Chondrocyte (in vitro differentiated cells): ENCODE measurements at regions not wholly inside any gene's neighbourhood (a gene's known extent, or its start where the extent isn't known, plus 50 kb on each side); places are given as distances from the start of the nearest gene placed in this dataset.
"Not testable (repeated sequence)": the region's sequence is repeated elsewhere in the genome, so short reads cannot be mapped to it uniquely, and the experiment has no call there.

Source experiments
- DNase-seq: peaks from one replicate; pipeline ENCODE4 v3.0.0; 2021; ENCODE audit warnings: mixed read lengths, low spot score
- H3K27ac Mint-ChIP-seq: one replicate; pipeline ENCODE4 v1.8.0; 2021; ENCODE audit warnings: mild to moderate bottlenecking, moderate library complexity, mixed read lengths; ENCODE audit not compliant: unreplicated experiment
- H3K27me3 Mint-ChIP-seq: 2 replicates; pipeline ENCODE4 v1.8.0; 2021; ENCODE audit warnings: low read depth, mixed read lengths
- H3K36me3 Mint-ChIP-seq: 2 replicates; pipeline ENCODE4 v1.8.0; 2021; ENCODE audit warnings: low read depth, mixed read lengths
- H3K4me1 Mint-ChIP-seq: 2 replicates; pipeline ENCODE4 v1.8.0; 2021; ENCODE audit warnings: low read depth, mild to moderate bottlenecking, mixed read lengths
- H3K4me3 Mint-ChIP-seq: one replicate; pipeline ENCODE4 v1.8.0; 2021; ENCODE audit warnings: mild to moderate bottlenecking, moderate library complexity, mixed read lengths; ENCODE audit not compliant: unreplicated experiment
- H3K9me3 Mint-ChIP-seq: 2 replicates; pipeline ENCODE4 v1.8.0; 2021; ENCODE audit warnings: low read depth, mixed read lengths
- TF ChIP-seq, protein P1 (sequence below): fragments of 200-600 bp; sonication (generic); IDR thresholded peaks from 2 replicates; pipeline ENCODE4 v1.5.0; 2021; ENCODE audit warnings: antibody characterized with exemption, mild to moderate bottlenecking, moderate library complexity

DNA sequence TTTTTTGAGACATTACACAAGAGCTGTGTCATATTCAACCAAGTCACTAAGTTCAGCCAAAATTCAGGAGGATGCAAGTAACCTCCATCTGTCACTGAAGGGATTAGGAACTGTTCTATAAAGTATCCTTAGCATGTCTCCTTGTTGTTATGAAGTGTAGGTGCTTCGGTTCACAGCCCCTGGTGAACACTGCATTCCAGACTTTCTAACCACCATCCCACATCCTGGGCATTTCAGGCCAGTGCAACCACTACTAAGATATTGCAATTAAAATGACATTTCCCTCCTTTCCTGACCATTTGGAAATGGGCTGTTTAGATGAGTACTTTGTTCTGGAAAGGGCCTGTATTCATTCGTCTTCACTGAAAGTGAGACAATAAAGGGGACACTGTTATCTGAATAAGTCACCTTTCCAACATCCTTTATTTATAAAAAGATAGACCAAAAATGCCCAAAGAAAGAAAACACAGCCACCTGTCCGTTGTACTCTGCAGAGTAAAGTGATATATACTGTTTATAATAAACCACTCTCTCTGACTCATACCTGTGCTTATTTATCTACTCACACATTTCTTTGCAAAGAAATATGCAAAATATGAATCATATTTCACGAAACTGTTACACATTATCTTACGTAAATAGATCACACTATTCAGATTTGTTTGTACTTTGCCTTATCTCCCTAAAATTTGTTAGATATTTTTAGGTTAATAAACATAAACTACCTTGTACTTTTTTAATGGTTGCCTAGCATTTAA lies 861.9 kb downstream of the CDH18 start:
- no peak overlapping the region for H3K4me3 Mint-ChIP-seq
- DNase-seq: no peak
- no peak overlapping the region for H3K27ac Mint-ChIP-seq
- no peaks in the 10 kb centered on the region for H3K36me3 Mint-ChIP-seq
- TF ChIP-seq, protein P1, sequence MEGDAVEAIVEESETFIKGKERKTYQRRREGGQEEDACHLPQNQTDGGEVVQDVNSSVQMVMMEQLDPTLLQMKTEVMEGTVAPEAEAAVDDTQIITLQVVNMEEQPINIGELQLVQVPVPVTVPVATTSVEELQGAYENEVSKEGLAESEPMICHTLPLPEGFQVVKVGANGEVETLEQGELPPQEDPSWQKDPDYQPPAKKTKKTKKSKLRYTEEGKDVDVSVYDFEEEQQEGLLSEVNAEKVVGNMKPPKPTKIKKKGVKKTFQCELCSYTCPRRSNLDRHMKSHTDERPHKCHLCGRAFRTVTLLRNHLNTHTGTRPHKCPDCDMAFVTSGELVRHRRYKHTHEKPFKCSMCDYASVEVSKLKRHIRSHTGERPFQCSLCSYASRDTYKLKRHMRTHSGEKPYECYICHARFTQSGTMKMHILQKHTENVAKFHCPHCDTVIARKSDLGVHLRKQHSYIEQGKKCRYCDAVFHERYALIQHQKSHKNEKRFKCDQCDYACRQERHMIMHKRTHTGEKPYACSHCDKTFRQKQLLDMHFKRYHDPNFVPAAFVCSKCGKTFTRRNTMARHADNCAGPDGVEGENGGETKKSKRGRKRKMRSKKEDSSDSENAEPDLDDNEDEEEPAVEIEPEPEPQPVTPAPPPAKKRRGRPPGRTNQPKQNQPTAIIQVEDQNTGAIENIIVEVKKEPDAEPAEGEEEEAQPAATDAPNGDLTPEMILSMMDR: no peak
- peaks cover 2% of the 10 kb centered on the region for H3K27me3 Mint-ChIP-seq
- no peaks in the 10 kb centered on the region for H3K4me1 Mint-ChIP-seq
- peaks cover 2% of the 10 kb centered on the region for H3K9me3 Mint-ChIP-seq

DNA sequence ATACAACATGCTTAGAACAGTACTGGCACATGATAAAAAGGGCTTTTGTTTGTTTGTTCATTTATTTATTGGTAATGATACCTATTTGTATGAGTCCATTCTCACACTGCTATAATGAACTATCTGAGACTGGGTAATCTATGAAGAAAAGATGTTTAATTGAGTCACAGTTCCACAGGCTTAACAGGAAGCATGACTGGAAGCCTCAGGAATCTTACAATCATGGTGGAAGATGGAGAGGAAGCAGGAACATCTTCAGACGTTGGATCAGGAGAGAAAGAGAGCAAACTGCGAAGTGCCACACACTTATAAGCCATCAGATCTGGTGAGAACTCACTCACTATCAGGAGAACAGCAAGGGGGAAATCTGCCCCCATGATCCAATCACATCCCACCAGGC lies 847.7 kb downstream of the CDH18 start:
- Mint-ChIP-seq H3K4me3 (no peak overlapping the region), H3K27ac (no peak overlapping the region), H3K4me1 (no peaks in the 10 kb centered on the region), H3K27me3 (no peaks in the 10 kb centered on the region), H3K9me3 (peaks cover 2% of the 10 kb centered on the region), H3K36me3 (no peaks in the 10 kb centered on the region)
- TF ChIP-seq, protein P1: no peak
- no peak for DNase-seq

- not testable (repeated sequence) for H3K27ac Mint-ChIP-seq, H3K9me3 Mint-ChIP-seq, H3K36me3 Mint-ChIP-seq, DNase-seq, H3K4me1 Mint-ChIP-seq, H3K4me3 Mint-ChIP-seq, H3K27me3 Mint-ChIP-seq
These were observed 846.0 kb downstream of the CDH18 start for GRCh38 chr5:19141937-19142524.

GRCh38 chr5:19142713-19143414 lies 845.1 kb downstream of the CDH18 start:
- H3K4me1 Mint-ChIP-seq, DNase-seq, H3K27ac Mint-ChIP-seq, H3K4me3 Mint-ChIP-seq, H3K9me3 Mint-ChIP-seq, H3K27me3 Mint-ChIP-seq, H3K36me3 Mint-ChIP-seq: not testable (repeated sequence)

GRCh38 chr5:19143935-19144334 lies 844.1 kb downstream of the CDH18 start:
- peaks cover 3% of the 10 kb centered on the region for H3K9me3 Mint-ChIP-seq
- no peaks in the 10 kb centered on the region for H3K36me3 Mint-ChIP-seq
- TF ChIP-seq, protein P1: no peak
- H3K27me3 Mint-ChIP-seq: no peaks in the 10 kb centered on the region
- no peaks in the 10 kb centered on the region for H3K4me1 Mint-ChIP-seq
- H3K27ac Mint-ChIP-seq: no peak overlapping the region
- no peak overlapping the region for H3K4me3 Mint-ChIP-seq
- DNase-seq: no peak

GRCh38 chr5:19169426-19169825 lies 818.6 kb downstream of the CDH18 start:
- no peak for DNase-seq
- H3K4me1 Mint-ChIP-seq: no peaks in the 10 kb centered on the region
- no peaks in the 10 kb centered on the region for H3K27me3 Mint-ChIP-seq
- no peaks in the 10 kb centered on the region for H3K36me3 Mint-ChIP-seq
- H3K4me3 Mint-ChIP-seq: no peak overlapping the region
- TF ChIP-seq, protein P1: no peak
- H3K27ac Mint-ChIP-seq: no peak overlapping the region
- no peaks in the 10 kb centered on the region for H3K9me3 Mint-ChIP-seq
